ENCODE measurements at regions not wholly inside any gene's neighbourhood (a gene's known extent, or its start where the extent isn't known, plus 50 kb on each side); places are given as distances from the start of the nearest gene placed in this dataset.

DNA sequence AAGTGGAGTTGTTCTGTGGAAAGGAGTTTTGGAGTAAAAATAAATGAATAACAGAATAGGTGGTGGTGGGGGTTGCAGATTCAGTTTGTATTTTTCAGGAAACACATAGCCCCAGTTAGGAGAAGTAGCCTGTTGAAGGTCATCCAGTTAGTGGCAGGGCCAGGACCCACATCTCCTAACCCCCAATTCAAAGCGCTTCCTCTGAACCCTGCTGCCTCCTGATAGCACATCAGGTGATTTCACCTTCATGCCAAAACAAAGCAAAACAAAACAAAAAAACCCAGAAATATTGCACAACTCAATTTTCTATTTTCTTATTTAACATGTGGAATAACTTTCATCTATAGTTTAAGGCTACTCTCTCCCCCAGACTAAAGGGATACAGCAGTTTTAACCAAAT is 112.3 kb upstream of the UGP2 start:
- Histone ChIP-seq H3K27me3 (no peaks in the 10 kb centered on the region), H3K4me3 (ENCODE audit: low read depth, low read length) (no peak overlapping the region), H3K36me3 (no peaks in the 10 kb centered on the region), H3K9me3 (no peaks in the 10 kb centered on the region), H3K4me1 (no peaks in the 10 kb centered on the region)
- DNase-seq, result no peak
- TF ChIP-seq, protein P1, sequence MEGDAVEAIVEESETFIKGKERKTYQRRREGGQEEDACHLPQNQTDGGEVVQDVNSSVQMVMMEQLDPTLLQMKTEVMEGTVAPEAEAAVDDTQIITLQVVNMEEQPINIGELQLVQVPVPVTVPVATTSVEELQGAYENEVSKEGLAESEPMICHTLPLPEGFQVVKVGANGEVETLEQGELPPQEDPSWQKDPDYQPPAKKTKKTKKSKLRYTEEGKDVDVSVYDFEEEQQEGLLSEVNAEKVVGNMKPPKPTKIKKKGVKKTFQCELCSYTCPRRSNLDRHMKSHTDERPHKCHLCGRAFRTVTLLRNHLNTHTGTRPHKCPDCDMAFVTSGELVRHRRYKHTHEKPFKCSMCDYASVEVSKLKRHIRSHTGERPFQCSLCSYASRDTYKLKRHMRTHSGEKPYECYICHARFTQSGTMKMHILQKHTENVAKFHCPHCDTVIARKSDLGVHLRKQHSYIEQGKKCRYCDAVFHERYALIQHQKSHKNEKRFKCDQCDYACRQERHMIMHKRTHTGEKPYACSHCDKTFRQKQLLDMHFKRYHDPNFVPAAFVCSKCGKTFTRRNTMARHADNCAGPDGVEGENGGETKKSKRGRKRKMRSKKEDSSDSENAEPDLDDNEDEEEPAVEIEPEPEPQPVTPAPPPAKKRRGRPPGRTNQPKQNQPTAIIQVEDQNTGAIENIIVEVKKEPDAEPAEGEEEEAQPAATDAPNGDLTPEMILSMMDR (IDR thresholded peaks at IDR 0.05; ENCODE audit: low read depth, low read length), result no peak

DNA sequence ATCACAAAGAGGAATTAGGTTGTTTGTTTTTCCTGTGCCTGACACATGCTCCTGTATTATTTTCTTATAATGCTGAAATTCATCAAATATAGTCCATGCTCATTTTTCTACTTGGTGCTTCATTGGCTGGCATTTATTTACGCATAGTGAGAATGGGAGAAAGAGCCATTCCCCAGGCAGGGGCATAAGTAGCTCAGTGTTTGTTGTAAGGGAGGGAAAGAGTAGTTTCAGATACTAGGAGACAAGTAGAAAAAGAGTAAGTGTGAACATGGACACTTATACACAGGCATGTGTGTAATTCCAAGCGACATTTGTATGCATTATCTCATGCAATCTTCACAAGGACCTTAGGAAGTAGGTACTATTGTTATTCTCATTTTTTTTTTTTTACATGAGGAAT is 111.9 kb upstream of the UGP2 start:
- no peaks in the 10 kb centered on the region for H3K27me3 ChIP-seq
- no peaks in the 10 kb centered on the region for H3K9me3 ChIP-seq
- no peaks in the 10 kb centered on the region for H3K36me3 ChIP-seq
- H3K4me1 ChIP-seq, result no peaks in the 10 kb centered on the region
- H3K4me3 ChIP-seq (ENCODE audit: low read depth, low read length), result no peak overlapping the region
- DNase-seq, result no peak
- TF ChIP-seq, protein P1 (IDR thresholded peaks at IDR 0.05; ENCODE audit: low read depth, low read length), result no peak

DNA sequence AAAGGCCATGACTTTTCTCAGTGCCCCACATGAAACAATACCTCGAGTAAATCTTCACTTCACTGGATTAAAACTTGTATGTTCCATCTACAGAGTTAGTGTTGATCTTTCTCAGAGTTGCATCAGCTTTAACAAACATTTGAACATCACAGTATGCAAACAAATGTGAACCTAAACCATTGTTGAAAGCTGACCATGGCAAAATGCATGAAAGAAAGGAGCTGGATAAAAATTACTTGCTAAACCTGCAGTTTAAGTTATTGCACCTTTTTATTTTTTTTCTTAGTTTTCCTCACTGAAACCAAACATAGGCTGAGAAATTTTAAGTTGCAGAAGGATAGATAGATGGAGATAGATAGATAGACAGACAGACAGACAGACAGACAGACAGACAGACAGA is 107.2 kb upstream of the UGP2 start:
- H3K4me1 ChIP-seq, result no peaks in the 10 kb centered on the region

DNA sequence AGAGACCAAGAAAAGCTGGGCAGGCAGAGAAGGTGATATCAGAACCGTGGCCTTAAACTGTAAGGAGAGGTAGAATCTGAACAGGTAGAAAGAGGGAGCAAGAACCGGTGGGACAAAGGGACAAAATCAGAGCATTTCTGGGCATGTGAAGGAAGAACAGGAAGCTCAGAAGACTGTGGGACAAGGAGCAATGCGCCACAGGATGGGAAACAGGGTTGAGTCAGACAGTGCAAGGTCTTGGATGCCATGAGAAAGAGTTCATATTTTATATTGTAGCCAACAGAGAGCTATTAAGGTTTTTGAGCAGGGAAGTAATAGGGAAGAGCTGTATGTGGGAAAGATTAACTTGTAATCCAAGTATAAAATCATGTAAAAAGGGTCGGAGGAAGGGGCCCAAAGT is 106.4 kb upstream of the UGP2 start:
- no peak for DNase-seq
- no peaks in the 10 kb centered on the region for H3K9me3 ChIP-seq
- no peaks in the 10 kb centered on the region for H3K4me1 ChIP-seq
- no peaks in the 10 kb centered on the region for H3K27me3 ChIP-seq
- TF ChIP-seq, protein P1 (IDR thresholded peaks at IDR 0.05; ENCODE audit: low read depth, low read length), result no peak
- no peak overlapping the region for H3K4me3 ChIP-seq (ENCODE audit: low read depth, low read length)
- H3K36me3 ChIP-seq, result no peaks in the 10 kb centered on the region

More for the DNA sequence above, 107.2 kb upstream of the UGP2 start:
- Histone ChIP-seq H3K4me3 (ENCODE audit: low read depth, low read length) (no peak overlapping the region), H3K27me3 (no peaks in the 10 kb centered on the region), H3K9me3 (no peaks in the 10 kb centered on the region), H3K36me3 (no peaks in the 10 kb centered on the region)
- DNase-seq, result no peak
- TF ChIP-seq, protein P1 (IDR thresholded peaks at IDR 0.05; ENCODE audit: low read depth, low read length), result no peak

DNA sequence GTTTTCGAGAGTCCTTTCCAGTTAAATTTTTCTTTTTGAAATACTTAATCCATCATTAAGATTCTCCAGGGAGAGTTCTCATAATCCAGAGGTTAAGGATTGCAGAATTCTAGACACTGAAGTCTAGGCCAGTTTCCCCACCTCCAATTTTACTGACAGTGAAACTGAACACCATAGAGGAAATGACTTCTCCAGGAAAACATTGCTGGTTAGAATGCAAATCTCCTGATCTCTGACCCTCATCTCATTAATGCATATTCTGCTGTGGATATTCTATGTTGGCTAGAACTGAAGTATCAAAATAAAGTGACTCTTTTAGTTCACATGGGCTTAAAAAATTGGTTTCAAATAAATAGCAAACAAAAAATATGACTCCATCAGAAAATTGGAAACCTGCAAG is 105.8 kb upstream of the UGP2 start:
- no peaks in the 10 kb centered on the region for H3K4me1 ChIP-seq
- no peaks in the 10 kb centered on the region for H3K27me3 ChIP-seq
- no peak overlapping the region for H3K4me3 ChIP-seq (ENCODE audit: low read depth, low read length)
- H3K9me3 ChIP-seq, result no peaks in the 10 kb centered on the region
- TF ChIP-seq, protein P1 (IDR thresholded peaks at IDR 0.05; ENCODE audit: low read depth, low read length), result no peak
- no peak for DNase-seq
- H3K36me3 ChIP-seq, result no peaks in the 10 kb centered on the region

DNA sequence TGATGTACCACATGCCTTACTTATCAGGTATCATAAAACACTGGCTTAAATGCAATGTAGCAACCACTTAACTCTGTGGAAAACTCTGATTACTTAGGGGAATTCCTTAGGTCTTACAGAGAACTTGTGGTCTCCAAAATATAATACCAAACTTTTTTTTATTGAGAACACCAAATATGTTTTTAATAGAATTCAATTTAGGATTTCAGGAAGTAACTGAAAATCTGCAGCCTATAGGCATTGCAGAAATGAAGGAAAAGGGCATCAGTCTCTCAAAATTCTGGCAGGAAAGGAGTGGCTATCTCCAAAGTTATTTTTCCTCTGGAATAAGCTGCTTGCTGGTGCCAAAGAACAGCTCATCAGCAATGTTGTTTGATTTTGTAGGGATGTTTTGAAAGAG is 105.3 kb upstream of the UGP2 start:
- no peak for DNase-seq
- Histone ChIP-seq H3K36me3 (no peaks in the 10 kb centered on the region), H3K9me3 (no peaks in the 10 kb centered on the region), H3K4me1 (no peaks in the 10 kb centered on the region), H3K27me3 (no peaks in the 10 kb centered on the region), H3K4me3 (ENCODE audit: low read depth, low read length) (no peak overlapping the region)
- TF ChIP-seq, protein P1 (IDR thresholded peaks at IDR 0.05; ENCODE audit: low read depth, low read length), result no peak
